Natural killer cell (primary cell): ENCODE measurements at regions not wholly inside any gene's neighbourhood (a gene's known extent, or its start where the extent isn't known, plus 50 kb on each side); places are given as distances from the start of the nearest gene placed in this dataset.

ENCODE experiments used
- ATAC-seq, 3 donors: fragments of 150-1000 bp in 2 of 3; fragments of 200-7000 bp in 1 of 3; cut with Tn5 transposase; 1 replicate in 1 of 3; 2 replicates in 2 of 3; pipeline ENCODE4 v1.10.0; 2021; ENCODE audit warnings: mild to moderate bottlenecking in 2 of 3, moderate library complexity in 2 of 3
- DNase-seq, 2 donors: peaks; one replicate each; pipeline versions ENCODE4 v3.0.0 to v3.0.0-alpha.2; 2013 to 2021; ENCODE audit warnings: mixed read lengths in 1 of 2
- H3K27ac ChIP-seq: one replicate; pipeline ENCODE4 v1.5.1; 2013; ENCODE audit warnings: mild to moderate bottlenecking, low read length
- H3K27me3 ChIP-seq: one replicate; pipeline ENCODE4 v1.6.1; 2013; ENCODE audit warnings: low read length; ENCODE audit not compliant: control insufficient read depth, insufficient read depth
- H3K36me3 ChIP-seq: one replicate; pipeline ENCODE4 v1.6.1; 2013; ENCODE audit warnings: low read length; ENCODE audit not compliant: control insufficient read depth, insufficient read depth
- H3K4me1 ChIP-seq: one replicate; pipeline ENCODE4 v1.6.1; 2013; ENCODE audit warnings: low read length; ENCODE audit not compliant: control insufficient read depth, insufficient read depth
- H3K4me3 ChIP-seq: one replicate; pipeline ENCODE4 v1.5.1; 2013; ENCODE audit warnings: low read length
- H3K9me3 ChIP-seq: one replicate; pipeline ENCODE4 v1.6.1; 2013; ENCODE audit warnings: low read length; ENCODE audit not compliant: control insufficient read depth, insufficient read depth
- H3K27ac Mint-ChIP-seq, 2 donors: one replicate each; pipeline ENCODE4 v1.8.0; 2022; ENCODE audit warnings: mild to moderate bottlenecking in 2 of 2, mixed read lengths in 2 of 2, moderate library complexity in 1 of 2
- H3K27me3 Mint-ChIP-seq, 2 donors: one replicate each; pipeline ENCODE4 v1.8.0; 2022; ENCODE audit warnings: low read depth in 2 of 2, mixed read lengths in 2 of 2
- H3K36me3 Mint-ChIP-seq: one replicate; pipeline ENCODE4 v1.8.0; 2022; ENCODE audit warnings: mixed read lengths
- H3K4me1 Mint-ChIP-seq, 2 donors: one replicate each; pipeline ENCODE4 v1.8.0; 2022; ENCODE audit warnings: mixed read lengths in 2 of 2
- H3K4me3 Mint-ChIP-seq: one replicate; pipeline ENCODE4 v1.8.0; 2022; ENCODE audit warnings: mild to moderate bottlenecking, moderate library complexity, mixed read lengths
- H3K9me3 Mint-ChIP-seq, 2 donors: one replicate each; pipeline ENCODE4 v1.8.0; 2022; ENCODE audit warnings: mixed read lengths in 2 of 2
- WGBS: methylation state at CpG from one replicate; pipeline ENCODE4 v1.1.7; 2013; ENCODE audit warnings: missing lambda C conversion rate; ENCODE audit not compliant: insufficient coverage; 5-methylcytosine and 5-hydroxymethylcytosine counted together
- intact Hi-C: fragments of 100-400 bp; cut with micrococcal nuclease; formaldehyde crosslinking; loops from one replicate; pipeline ENCODE4 v1.14.2; 2022
- TF ChIP-seq, protein P1 (sequence below): fragments of 200-600 bp; IDR thresholded peaks from one replicate; pipeline ENCODE4 v1.8.0; 2022; ENCODE audit warnings: antibody characterized with exemption

DNA sequence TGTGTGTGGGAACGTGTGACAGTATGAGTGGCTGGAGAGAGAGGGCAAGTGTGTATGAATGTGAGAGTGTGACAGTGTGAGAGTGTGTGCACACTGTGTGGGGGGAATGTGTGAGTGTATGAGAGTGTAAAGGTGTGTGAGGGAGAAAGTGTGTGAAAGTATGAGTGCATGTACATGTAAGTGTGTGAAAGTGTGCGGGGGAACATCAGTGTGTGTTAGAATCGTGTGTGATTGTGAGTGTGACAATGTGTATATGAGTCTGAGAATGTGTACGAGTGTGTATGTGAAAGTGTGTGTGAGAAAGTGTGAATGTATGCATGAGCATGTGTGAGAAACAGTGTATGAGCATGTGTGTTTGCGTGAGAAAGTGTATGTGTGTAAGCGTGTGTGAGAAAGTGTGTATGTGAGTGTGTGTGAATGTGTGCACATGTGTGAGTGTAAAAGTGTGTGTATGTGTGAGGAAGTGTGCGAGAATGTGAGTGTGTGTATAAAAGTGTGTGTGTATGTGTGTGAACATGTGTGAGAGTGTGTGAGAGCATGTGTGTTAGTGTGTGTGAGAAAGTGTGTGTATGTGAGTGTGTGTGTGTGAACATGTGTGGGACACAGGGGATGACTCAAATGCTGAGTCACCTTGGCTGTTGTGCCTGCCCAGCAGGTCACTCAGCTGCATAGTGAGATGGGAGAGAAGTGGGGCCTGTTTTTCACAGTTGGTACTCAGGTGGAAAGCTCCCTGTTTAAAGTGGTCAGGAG lies 220.5 kb upstream of the TBX3 start:
- no peaks in the 10 kb centered on the region for H3K36me3 ChIP-seq
- peaks cover 4% of the 10 kb centered on the region for H3K9me3 ChIP-seq
- 79% methylated on average over 7 of the region's 7 CpGs for WGBS
- intact Hi-C loops = no loop called here
- H3K4me3 ChIP-seq = no peak overlapping the region
- ATAC-seq = no peak
- no peak for DNase-seq
- H3K4me1 ChIP-seq = no peaks in the 10 kb centered on the region
- peaks cover 0 to 2% of the 10 kb centered on the region in 2 donors for H3K9me3 Mint-ChIP-seq
- H3K4me1 Mint-ChIP-seq = no peaks in the 10 kb centered on the region
- TF ChIP-seq, protein P1, sequence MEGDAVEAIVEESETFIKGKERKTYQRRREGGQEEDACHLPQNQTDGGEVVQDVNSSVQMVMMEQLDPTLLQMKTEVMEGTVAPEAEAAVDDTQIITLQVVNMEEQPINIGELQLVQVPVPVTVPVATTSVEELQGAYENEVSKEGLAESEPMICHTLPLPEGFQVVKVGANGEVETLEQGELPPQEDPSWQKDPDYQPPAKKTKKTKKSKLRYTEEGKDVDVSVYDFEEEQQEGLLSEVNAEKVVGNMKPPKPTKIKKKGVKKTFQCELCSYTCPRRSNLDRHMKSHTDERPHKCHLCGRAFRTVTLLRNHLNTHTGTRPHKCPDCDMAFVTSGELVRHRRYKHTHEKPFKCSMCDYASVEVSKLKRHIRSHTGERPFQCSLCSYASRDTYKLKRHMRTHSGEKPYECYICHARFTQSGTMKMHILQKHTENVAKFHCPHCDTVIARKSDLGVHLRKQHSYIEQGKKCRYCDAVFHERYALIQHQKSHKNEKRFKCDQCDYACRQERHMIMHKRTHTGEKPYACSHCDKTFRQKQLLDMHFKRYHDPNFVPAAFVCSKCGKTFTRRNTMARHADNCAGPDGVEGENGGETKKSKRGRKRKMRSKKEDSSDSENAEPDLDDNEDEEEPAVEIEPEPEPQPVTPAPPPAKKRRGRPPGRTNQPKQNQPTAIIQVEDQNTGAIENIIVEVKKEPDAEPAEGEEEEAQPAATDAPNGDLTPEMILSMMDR = no peak
- no peaks in the 10 kb centered on the region for H3K36me3 Mint-ChIP-seq
- no peak overlapping the region for H3K4me3 Mint-ChIP-seq
- H3K27ac Mint-ChIP-seq = no peak overlapping the region
- no peaks in the 10 kb centered on the region for H3K27me3 ChIP-seq
- no peak overlapping the region for H3K27ac ChIP-seq
- no peaks in the 10 kb centered on the region for H3K27me3 Mint-ChIP-seq

DNA sequence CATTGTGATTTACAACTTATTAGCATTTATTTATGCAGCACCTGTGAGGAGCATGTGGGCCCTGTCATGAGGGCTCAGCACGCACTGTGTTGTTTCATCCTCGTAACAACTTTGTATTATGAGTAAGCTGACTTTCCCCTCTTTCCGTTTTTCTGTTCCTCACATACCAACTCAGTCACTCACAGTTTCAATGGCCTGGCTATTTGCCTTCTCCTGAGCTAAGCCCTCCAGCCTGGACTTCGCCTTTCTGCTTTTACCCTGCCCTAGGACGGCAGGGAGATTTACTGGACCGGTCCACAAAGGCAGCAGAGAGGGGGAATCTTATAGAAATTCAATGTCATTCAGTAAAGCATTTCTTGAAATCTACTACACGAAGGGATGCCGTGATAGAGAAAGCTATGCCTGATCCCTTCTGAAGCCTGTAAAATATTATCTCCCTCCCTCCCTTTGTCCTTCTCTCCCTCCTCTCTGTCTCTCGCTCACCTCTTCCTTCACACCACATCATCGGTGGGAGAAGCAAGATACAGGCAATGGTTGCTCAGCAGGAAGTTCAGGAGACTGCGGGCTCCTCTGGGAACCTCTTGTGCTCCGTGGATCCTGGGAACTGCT lies 219.2 kb upstream of the TBX3 start:
- Histone ChIP-seq H3K27ac (no peak overlapping the region), H3K36me3 (no peaks in the 10 kb centered on the region), H3K4me3 (no peak overlapping the region), H3K27me3 (no peaks in the 10 kb centered on the region), H3K4me1 (no peaks in the 10 kb centered on the region), H3K9me3 (peaks cover 4% of the 10 kb centered on the region)
- TF ChIP-seq, protein P1 = no peak
- ATAC-seq = no peak
- whole genome bisulfite sequencing = 63% methylated on average over 12 of the region's 12 CpGs
- H3K4me3 Mint-ChIP-seq = no peak overlapping the region
- peaks cover 0 to 5% of the 10 kb centered on the region in 2 donors for H3K9me3 Mint-ChIP-seq
- H3K4me1 Mint-ChIP-seq = no peaks in the 10 kb centered on the region
- H3K27ac Mint-ChIP-seq = no peak overlapping the region
- no peak for DNase-seq
- intact Hi-C loops = no loop called here
- no peaks in the 10 kb centered on the region for H3K27me3 Mint-ChIP-seq
- no peaks in the 10 kb centered on the region for H3K36me3 Mint-ChIP-seq

DNA sequence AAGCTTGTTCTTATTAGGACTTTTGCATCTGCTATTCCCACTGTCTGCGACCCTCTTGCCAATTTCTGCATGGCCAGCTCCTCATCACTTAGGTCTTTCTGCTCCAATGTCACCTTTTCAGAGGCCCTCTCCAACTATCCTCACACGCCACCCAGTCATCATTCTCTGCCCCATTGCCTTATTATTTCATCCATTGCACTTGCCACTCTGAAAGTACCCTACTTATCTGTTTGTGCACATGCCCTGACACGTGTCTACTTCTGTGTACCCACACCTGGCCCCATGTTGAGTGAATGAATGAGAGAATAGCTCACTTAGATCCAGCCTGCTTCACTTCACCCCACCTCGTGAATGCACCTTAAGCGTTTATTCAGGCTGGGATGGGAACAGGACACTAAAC lies 218.7 kb upstream of the TBX3 start:
- TF ChIP-seq, protein P1 = no peak
- no peak overlapping the region for H3K4me3 ChIP-seq
- H3K9me3 Mint-ChIP-seq = peaks cover 0 to 3% of the 10 kb centered on the region in 2 donors
- H3K36me3 Mint-ChIP-seq = no peaks in the 10 kb centered on the region
- no peaks in the 10 kb centered on the region for H3K27me3 ChIP-seq
- H3K27ac Mint-ChIP-seq = no peak overlapping the region
- peaks cover 4% of the 10 kb centered on the region for H3K9me3 ChIP-seq
- WGBS = 76% methylated on average over 4 of the region's 5 CpGs
- H3K4me1 Mint-ChIP-seq = no peaks in the 10 kb centered on the region
- ATAC-seq (no peak), DNase-seq (no peak)
- H3K27ac ChIP-seq = no peak overlapping the region
- intact Hi-C loops = no loop called here
- H3K27me3 Mint-ChIP-seq = no peaks in the 10 kb centered on the region
- H3K36me3 ChIP-seq = no peaks in the 10 kb centered on the region
- no peaks in the 10 kb centered on the region for H3K4me1 ChIP-seq
- no peak overlapping the region for H3K4me3 Mint-ChIP-seq
